Prostate gland (tissue), 2 donors: ENCODE measurements at regions not wholly inside any gene's neighbourhood (a gene's known extent, or its start where the extent isn't known, plus 50 kb on each side); places are given as distances from the start of the nearest gene placed in this dataset.

Experiments
- POLR2A ChIP-seq: fragments of 450-650 bp; IDR thresholded peaks from one replicate; pipeline ENCODE4 v1.6.1; 2016; ENCODE audit warnings: antibody characterized with exemption, mild to moderate bottlenecking
- POLR2AphosphoS5 ChIP-seq: sonication (generic); formaldehyde crosslinking; IDR thresholded peaks from one replicate; pipeline ENCODE4 v1.6.1; 2017; ENCODE audit warnings: antibody characterized with exemption
- TF ChIP-seq, protein P1 (sequence below), 4 experiments: fragments of 200-600 bp in 2 of 4; fragments of 450-650 bp in 2 of 4; sonication (generic) in 2 of 4; IDR thresholded peaks; 1 replicate in 3 of 4; 2 replicates in 1 of 4; pipeline ENCODE4 v1.5.1; 2016 to 2019; ENCODE audit warnings: antibody characterized with exemption in 4 of 4, mild to moderate bottlenecking in 2 of 4, moderate library complexity in 2 of 4

DNA sequence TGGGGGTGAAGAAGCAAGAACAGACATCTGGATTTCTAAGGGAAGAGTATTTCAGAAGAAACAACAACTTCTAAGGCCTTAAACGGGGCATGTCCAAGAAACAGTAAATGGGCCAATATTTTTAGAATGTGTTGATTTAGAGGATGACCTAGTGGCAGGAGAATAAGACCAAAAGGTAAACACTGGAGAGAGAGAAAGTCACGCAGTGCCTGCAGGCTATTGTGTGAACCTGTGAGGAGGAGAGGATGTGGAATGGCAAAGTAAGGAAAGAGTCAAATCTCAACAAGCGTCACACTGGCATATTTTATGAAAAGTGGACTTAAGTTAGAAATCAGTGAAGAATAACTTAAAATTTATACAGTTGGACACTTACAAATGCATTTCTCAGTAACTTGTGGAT, 78.1 kb upstream of the EGFR start:
- TF ChIP-seq, protein P1, sequence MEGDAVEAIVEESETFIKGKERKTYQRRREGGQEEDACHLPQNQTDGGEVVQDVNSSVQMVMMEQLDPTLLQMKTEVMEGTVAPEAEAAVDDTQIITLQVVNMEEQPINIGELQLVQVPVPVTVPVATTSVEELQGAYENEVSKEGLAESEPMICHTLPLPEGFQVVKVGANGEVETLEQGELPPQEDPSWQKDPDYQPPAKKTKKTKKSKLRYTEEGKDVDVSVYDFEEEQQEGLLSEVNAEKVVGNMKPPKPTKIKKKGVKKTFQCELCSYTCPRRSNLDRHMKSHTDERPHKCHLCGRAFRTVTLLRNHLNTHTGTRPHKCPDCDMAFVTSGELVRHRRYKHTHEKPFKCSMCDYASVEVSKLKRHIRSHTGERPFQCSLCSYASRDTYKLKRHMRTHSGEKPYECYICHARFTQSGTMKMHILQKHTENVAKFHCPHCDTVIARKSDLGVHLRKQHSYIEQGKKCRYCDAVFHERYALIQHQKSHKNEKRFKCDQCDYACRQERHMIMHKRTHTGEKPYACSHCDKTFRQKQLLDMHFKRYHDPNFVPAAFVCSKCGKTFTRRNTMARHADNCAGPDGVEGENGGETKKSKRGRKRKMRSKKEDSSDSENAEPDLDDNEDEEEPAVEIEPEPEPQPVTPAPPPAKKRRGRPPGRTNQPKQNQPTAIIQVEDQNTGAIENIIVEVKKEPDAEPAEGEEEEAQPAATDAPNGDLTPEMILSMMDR (IDR thresholded peaks at IDR 0.05): no peak
- TF ChIP-seq POLR2A (no peak), POLR2AphosphoS5 (no peak)
